Prostate gland (tissue), 2 donors: ENCODE measurements at regions not wholly inside any gene's neighbourhood (a gene's known extent, or its start where the extent isn't known, plus 50 kb on each side); places are given as distances from the start of the nearest gene placed in this dataset.

Experiments used
- DNase-seq: peaks from one replicate; pipeline ENCODE4 v3.0.0-alpha.2; 2019; ENCODE audit warnings: low spot score
- H3K27ac ChIP-seq, 2 donors: fragments of 200-600 bp; sonication (generic); 2 replicates each; pipeline ENCODE4 v1.5.1; 2017 to 2019
- H3K27me3 ChIP-seq: fragments of 200-600 bp; sonication (generic); replicated peaks from 2 replicates; pipeline ENCODE4 v1.5.1; 2019; ENCODE audit not compliant: insufficient read depth
- H3K36me3 ChIP-seq, 2 donors: fragments of 200-600 bp; sonication (generic); 1 replicate in 1 of 2; 2 replicates in 1 of 2; pipeline versions ENCODE4 v1.5.1 to v1.8.1; 2017 to 2019
- H3K4me1 ChIP-seq: fragments of 200-600 bp; sonication (generic); replicated peaks from 2 replicates; pipeline ENCODE4 v1.5.1; 2019
- H3K4me3 ChIP-seq, 2 donors: fragments of 200-600 bp; sonication (generic); 2 replicates each; pipeline ENCODE4 v1.5.1; 2017 to 2019
- H3K9me3 ChIP-seq: fragments of 200-600 bp; sonication (generic); 2 replicates; pipeline ENCODE4 v1.5.1; 2017
- CTCF ChIP-seq, 4 experiments: fragments of 200-600 bp in 2 of 4; fragments of 450-650 bp in 2 of 4; sonication (generic) in 2 of 4; IDR thresholded peaks; 1 replicate in 3 of 4; 2 replicates in 1 of 4; pipeline ENCODE4 v1.5.1; 2016 to 2019; ENCODE audit warnings: antibody characterized with exemption in 4 of 4, mild to moderate bottlenecking in 2 of 4, moderate library complexity in 2 of 4
- POLR2A ChIP-seq: fragments of 450-650 bp; IDR thresholded peaks from one replicate; pipeline ENCODE4 v1.6.1; 2016; ENCODE audit warnings: antibody characterized with exemption, mild to moderate bottlenecking
- POLR2AphosphoS5 ChIP-seq: sonication (generic); formaldehyde crosslinking; IDR thresholded peaks from one replicate; pipeline ENCODE4 v1.6.1; 2017; ENCODE audit warnings: antibody characterized with exemption
- WGBS: methylation state at CpG from one replicate; pipeline ENCODE4 v1.1.5; 2018; 5-methylcytosine and 5-hydroxymethylcytosine counted together
- intact Hi-C: fragments of 100-400 bp; cut with DNase I; formaldehyde crosslinking; loops from one replicate; pipeline ENCODE4 v1.14.2; 2022

- TF ChIP-seq POLR2AphosphoS5 (no peak), CTCF (IDR thresholded peaks at IDR 0.05) (no peak), POLR2A (no peak)
- Histone ChIP-seq H3K4me1 (no peaks in the 10 kb centered on the region), H3K27ac (peak overlapping the region; percentile 46 to 79), H3K27me3 (no peaks in the 10 kb centered on the region), H3K4me3 (no peak overlapping the region), H3K9me3 (no peaks in the 10 kb centered on the region), H3K36me3 (no peaks in the 10 kb centered on the region)
- WGBS: 31% methylated on average over 3 of the region's 3 CpGs
- DNase-seq: no peak
- intact Hi-C loops: no loop called here
These were observed 174.4 kb upstream of the PHYHIPL start for GRCh38 chr10:59002011-59002410.

- WGBS: 15% methylated on average over 1 of the region's 1 CpG
- DNase-seq: no peak
- H3K36me3 ChIP-seq: no peaks in the 10 kb centered on the region
- intact Hi-C loops: no loop called here
- no peaks in the 10 kb centered on the region for H3K27me3 ChIP-seq
- no peak overlapping the region for H3K4me3 ChIP-seq
- TF ChIP-seq POLR2AphosphoS5 (peak; percentile 71), CTCF (IDR thresholded peaks at IDR 0.05) (no peak)
- H3K4me1 ChIP-seq: no peaks in the 10 kb centered on the region
- H3K9me3 ChIP-seq: no peaks in the 10 kb centered on the region
- H3K27ac ChIP-seq: peak overlapping the region; percentile 46 to 79
These were observed 173.2 kb upstream of the PHYHIPL start for GRCh38 chr10:59003203-59003602.

- no peak overlapping the region for H3K4me3 ChIP-seq
- no peaks in the 10 kb centered on the region for H3K36me3 ChIP-seq
- H3K9me3 ChIP-seq: no peaks in the 10 kb centered on the region
- intact Hi-C loops: no loop called here
- TF ChIP-seq POLR2AphosphoS5: no peak
- no peak for TF ChIP-seq POLR2A
- TF ChIP-seq CTCF (IDR thresholded peaks at IDR 0.05): no peak
- no peak for DNase-seq
- 60% methylated on average over 1 of the region's 1 CpG for WGBS
- H3K4me1 ChIP-seq: no peaks in the 10 kb centered on the region
- peak overlapping the region in 1 of 2 donors; percentile 79 for H3K27ac ChIP-seq
- no peaks in the 10 kb centered on the region for H3K27me3 ChIP-seq
These were observed 172.1 kb upstream of the PHYHIPL start for GRCh38 chr10:59004392-59004791.

GRCh38 chr10:59006511-59007306 lies 169.7 kb upstream of the PHYHIPL start:
- 42% methylated on average over 4 of the region's 4 CpGs for WGBS
- intact Hi-C loops: no loop called here
- no peak for DNase-seq

GRCh38 chr10:59007307-59008025 lies 169.0 kb upstream of the PHYHIPL start:
- 94% methylated on average over 3 of the region's 3 CpGs for WGBS

More at GRCh38 chr10:59006511-59007306, 169.7 kb upstream of the PHYHIPL start:
- TF ChIP-seq POLR2A: no peak
- TF ChIP-seq POLR2AphosphoS5: peak; percentile 57
- no peaks in the 10 kb centered on the region for H3K9me3 ChIP-seq
- H3K27me3 ChIP-seq: no peaks in the 10 kb centered on the region
- H3K36me3 ChIP-seq: no peaks in the 10 kb centered on the region
- H3K4me3 ChIP-seq: no peak overlapping the region
- H3K4me1 ChIP-seq: no peaks in the 10 kb centered on the region
- H3K27ac ChIP-seq: peak overlapping the region in 1 of 2 donors; percentile 63

More at GRCh38 chr10:59007307-59008025, 169.0 kb upstream of the PHYHIPL start:
- Histone ChIP-seq H3K27ac (peak overlapping the region in 1 of 2 donors; percentile 63), H3K4me3 (no peak overlapping the region), H3K27me3 (no peaks in the 10 kb centered on the region), H3K4me1 (no peaks in the 10 kb centered on the region), H3K36me3 (no peaks in the 10 kb centered on the region), H3K9me3 (no peaks in the 10 kb centered on the region)
- DNase-seq: no peak
- intact Hi-C loops: no loop called here
- TF ChIP-seq POLR2A (no peak), POLR2AphosphoS5 (no peak), CTCF (IDR thresholded peaks at IDR 0.05) (no peak)
